RWPE1 (cell line): ENCODE measurements at regions not wholly inside any gene's neighbourhood (a gene's known extent, or its start where the extent isn't known, plus 50 kb on each side); places are given as distances from the start of the nearest gene placed in this dataset.

ENCODE experiments used
- CTCF ChIA-PET: fragments of 350-600 bp; sonication (Branson Sonifier 250); formaldehyde crosslinking; extraction: SDS; loops from one replicate; lab custom pipeline; 2021; lab: Yijun Ruan, JAX
- POLR2A ChIA-PET: fragments of 400-600 bp; formaldehyde crosslinking; extraction: SDS; loops from one replicate; lab custom pipeline; 2020; ENCODE audit warnings: antibody characterized with exemption; ENCODE audit not compliant: low non-redundant PET; lab: Yijun Ruan, JAX
- DNase-seq: peaks from one replicate; pipeline ENCODE4 v3.0.0; 2012; ENCODE audit warnings: low spot score
- H3K27ac ChIP-seq: fragments of 450-650 bp; 2 replicates; pipeline ENCODE4 v1.5.1; 2017
- TF ChIP-seq, protein P1 (sequence below): fragments of 450-650 bp; conservative IDR thresholded peaks from 2 replicates; pipeline ENCODE4 v1.5.1; 2017; ENCODE audit warnings: low read depth, mild to moderate bottlenecking

DNA sequence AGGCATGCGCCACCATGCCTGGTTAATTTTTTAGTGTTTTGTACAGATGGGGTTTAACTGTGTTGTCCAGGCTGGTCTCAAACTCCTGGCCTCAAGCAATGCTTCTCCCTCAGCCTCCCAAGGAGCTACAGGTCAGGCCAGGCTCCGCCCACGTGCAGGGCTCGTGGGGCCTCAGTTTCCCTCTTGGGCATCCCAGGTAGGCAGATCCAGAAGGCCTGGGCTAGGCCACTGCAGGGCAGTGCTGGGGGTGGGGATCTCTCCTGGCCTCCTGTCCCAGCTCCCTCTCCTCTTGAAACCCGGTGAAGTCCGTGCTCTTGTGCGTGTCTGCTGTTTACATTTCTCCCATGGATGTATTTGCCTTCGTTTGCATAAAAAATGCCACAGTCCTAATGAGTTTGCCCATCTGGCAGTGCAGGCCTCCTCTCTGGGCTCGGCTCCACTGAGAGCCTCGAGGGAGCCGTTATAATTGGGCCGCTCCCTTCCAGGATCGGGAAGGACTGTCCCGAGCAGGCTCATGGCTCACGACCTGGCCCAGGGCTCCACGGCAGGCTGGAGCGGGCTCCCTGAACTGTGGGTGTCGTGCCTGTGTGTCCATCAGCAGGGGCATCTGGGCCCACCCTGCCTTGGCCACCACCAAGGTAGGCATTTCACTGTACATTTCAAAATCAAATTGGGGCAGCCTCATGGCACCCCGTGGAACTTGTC, 52.6 kb upstream of the RUFY1 start:
- ChIA-PET CTCF (interaction anchor here (2.6 kb wide), 1 partner anchor 330 kb away, joined by 13 read pairs; no protein-coding TSS in a partner anchor), POLR2A (interaction anchor here (0.6 kb wide), 1 partner anchor 66 kb away, joined by 4 read pairs; no protein-coding TSS in a partner anchor)
- DNase-seq = no peak
- no peak overlapping the region for H3K27ac ChIP-seq
- TF ChIP-seq, protein P1, sequence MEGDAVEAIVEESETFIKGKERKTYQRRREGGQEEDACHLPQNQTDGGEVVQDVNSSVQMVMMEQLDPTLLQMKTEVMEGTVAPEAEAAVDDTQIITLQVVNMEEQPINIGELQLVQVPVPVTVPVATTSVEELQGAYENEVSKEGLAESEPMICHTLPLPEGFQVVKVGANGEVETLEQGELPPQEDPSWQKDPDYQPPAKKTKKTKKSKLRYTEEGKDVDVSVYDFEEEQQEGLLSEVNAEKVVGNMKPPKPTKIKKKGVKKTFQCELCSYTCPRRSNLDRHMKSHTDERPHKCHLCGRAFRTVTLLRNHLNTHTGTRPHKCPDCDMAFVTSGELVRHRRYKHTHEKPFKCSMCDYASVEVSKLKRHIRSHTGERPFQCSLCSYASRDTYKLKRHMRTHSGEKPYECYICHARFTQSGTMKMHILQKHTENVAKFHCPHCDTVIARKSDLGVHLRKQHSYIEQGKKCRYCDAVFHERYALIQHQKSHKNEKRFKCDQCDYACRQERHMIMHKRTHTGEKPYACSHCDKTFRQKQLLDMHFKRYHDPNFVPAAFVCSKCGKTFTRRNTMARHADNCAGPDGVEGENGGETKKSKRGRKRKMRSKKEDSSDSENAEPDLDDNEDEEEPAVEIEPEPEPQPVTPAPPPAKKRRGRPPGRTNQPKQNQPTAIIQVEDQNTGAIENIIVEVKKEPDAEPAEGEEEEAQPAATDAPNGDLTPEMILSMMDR = no peak

- CTCF ChIA-PET = interaction anchor here (1.0 to 2.6 kb wide), 3 partner anchors 47 to 330 kb away, joined by 3 to 13 read pairs (median 4); no protein-coding TSS in a partner anchor
- H3K27ac ChIP-seq = no peak overlapping the region
- TF ChIP-seq, protein P1 = 0 out of 2 replicates have a peak, but pooled peaks have one; percentile 14
- POLR2A ChIA-PET = interaction anchor here (0.6 kb wide), 1 partner anchor 1001 kb away, joined by 5 read pairs; no protein-coding TSS in a partner anchor
- DNase-seq = no peak
These were observed 54.4 kb upstream of the RUFY1 start for GRCh38 chr5:179495906-179496455.

DNA sequence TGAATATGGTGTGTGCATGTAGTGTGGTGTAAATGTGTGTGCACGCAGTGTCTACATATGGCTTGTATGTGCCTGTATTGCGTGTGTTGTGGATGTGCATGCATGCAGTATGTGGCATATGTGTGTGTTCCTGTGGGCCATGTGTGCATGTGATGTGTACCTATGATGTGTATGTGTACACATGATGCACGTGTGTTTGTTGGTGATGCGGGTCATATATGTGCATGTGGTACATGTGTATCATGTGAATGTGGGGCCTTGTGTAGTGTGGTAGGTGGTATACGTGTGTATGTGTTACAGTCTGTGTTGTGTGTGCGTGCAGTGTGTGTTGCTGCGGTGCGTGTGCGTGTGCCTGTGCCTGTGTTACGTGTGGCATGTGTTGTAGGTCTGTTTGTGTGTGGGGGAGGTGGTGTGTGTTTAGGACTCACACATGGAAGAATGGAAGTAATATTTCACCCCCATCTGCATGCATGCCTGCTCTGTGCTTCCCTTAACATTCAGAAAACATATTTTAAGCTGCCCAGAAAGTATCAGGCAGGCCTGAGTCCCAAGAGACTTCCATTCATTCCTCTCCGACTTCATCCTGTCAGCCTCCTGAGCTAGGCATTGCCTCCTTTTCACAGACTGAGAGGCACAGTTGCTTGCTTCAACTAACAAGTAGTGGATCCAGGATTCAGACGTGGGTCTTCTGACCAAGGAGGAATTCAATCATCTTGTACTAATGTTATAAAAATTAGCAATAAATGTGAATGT, 55.4 kb upstream of the RUFY1 start:
- no peak overlapping the region for H3K27ac ChIP-seq
- CTCF ChIA-PET = interaction anchor here (0.6 to 0.7 kb wide), 4 partner anchors 329 to 854 kb away, joined by 3 to 4 read pairs (median 4); no protein-coding TSS in a partner anchor
- POLR2A ChIA-PET = no interaction called here
- DNase-seq = no peak
- TF ChIP-seq, protein P1 = no peak

DNA sequence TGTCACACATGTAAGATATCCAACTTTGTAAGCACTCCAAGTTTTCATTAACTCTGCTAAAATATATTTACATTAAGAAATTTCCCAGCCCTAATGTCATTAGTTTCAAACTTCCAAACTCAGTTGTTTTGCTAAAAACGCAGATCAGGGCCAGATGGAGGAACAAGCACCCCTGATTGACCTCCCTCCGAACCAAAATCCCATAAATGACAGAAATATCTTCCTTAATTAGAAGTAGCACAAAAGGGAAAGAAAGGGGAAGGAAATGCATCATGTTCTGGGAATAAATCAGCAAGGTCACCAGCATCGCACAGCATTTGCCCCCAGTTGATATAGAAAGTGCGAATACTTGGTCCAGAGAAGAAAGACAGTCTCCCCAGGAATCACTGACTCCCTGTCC, 61.4 kb upstream of the RUFY1 start:
- CTCF ChIA-PET = no interaction called here

GRCh38 chr5:179488491-179488890, 61.9 kb upstream of the RUFY1 start:
- no peak overlapping the region for H3K27ac ChIP-seq
- ChIA-PET POLR2A (no interaction called here), CTCF (no interaction called here)
- DNase-seq = no peak
- TF ChIP-seq, protein P1 = no peak

More for the DNA sequence above, 61.4 kb upstream of the RUFY1 start:
- POLR2A ChIA-PET = no interaction called here
- TF ChIP-seq, protein P1 = no peak
- DNase-seq = no peak
- no peak overlapping the region for H3K27ac ChIP-seq

- DNase-seq = no peak
These were observed 63.2 kb upstream of the RUFY1 start for GRCh38 chr5:179487145-179487544.

More at GRCh38 chr5:179487145-179487544, 63.2 kb upstream of the RUFY1 start:
- no peak overlapping the region for H3K27ac ChIP-seq
- TF ChIP-seq, protein P1 = no peak
- ChIA-PET POLR2A (no interaction called here), CTCF (no interaction called here)
